DND-41 (cell line): ENCODE measurements at regions not wholly inside any gene's neighbourhood (a gene's known extent, or its start where the extent isn't known, plus 50 kb on each side); places are given as distances from the start of the nearest gene placed in this dataset.

Source experiments
- ATAC-seq: fragments of 200-7000 bp; cut with Tn5 transposase; 3 replicates; pipeline ENCODE4 v1.9.1; 2021; ENCODE audit warnings: low read depth; ENCODE audit not compliant: insufficient read depth
- DNase-seq: peaks from one replicate; pipeline ENCODE4 v3.0.0-alpha.2; 2020
- H2AFZ ChIP-seq: 2 replicates; pipeline ENCODE4 v1.6.0; 2012; ENCODE audit warnings: low read depth, low read length
- H3K27ac ChIP-seq: 2 replicates; pipeline ENCODE4 v1.5.1; 2012; ENCODE audit warnings: low read length, inconsistent platforms
- H3K27me3 ChIP-seq: fragments of 200-600 bp; sonication (generic); 2 replicates; pipeline ENCODE4 v1.6.0; 2012; ENCODE audit warnings: low read length, mild to moderate bottlenecking, inconsistent platforms; ENCODE audit not compliant: insufficient read depth, poor library complexity
- H3K36me3 ChIP-seq: 2 replicates; pipeline ENCODE4 v1.5.1; 2012; ENCODE audit warnings: low read length, inconsistent platforms; ENCODE audit not compliant: insufficient read depth
- H3K4me1 ChIP-seq: 2 replicates; pipeline ENCODE4 v1.5.1; 2012; ENCODE audit warnings: mild to moderate bottlenecking, low read length; ENCODE audit not compliant: insufficient read depth
- H3K4me2 ChIP-seq: 2 replicates; pipeline ENCODE4 v1.6.0; 2012; ENCODE audit warnings: mild to moderate bottlenecking, moderate library complexity, low read length, inconsistent platforms; ENCODE audit not compliant: insufficient read depth
- H3K4me3 ChIP-seq, 2 experiments: fragments of 200-600 bp in 1 of 2; shearing (Covaris generic) in 1 of 2; 2 replicates each; pipeline ENCODE4 v1.5.1; 2012 to 2016; ENCODE audit warnings: inconsistent platforms in 2 of 2, low read length in 2 of 2, mild to moderate bottlenecking in 2 of 2, low read depth in 1 of 2, moderate library complexity in 1 of 2
- H3K79me2 ChIP-seq: 2 replicates; pipeline ENCODE4 v1.6.0; 2012; ENCODE audit warnings: low read length, inconsistent platforms; ENCODE audit not compliant: insufficient read depth
- H3K9ac ChIP-seq: 2 replicates; pipeline ENCODE4 v1.6.0; 2012; ENCODE audit warnings: low read depth, mild to moderate bottlenecking, inconsistent platforms, low read length, moderate library complexity
- H3K9me3 ChIP-seq: 2 replicates; pipeline ENCODE4 v1.5.1; 2012; ENCODE audit warnings: low read length, moderate library complexity, mild to moderate bottlenecking, inconsistent platforms; ENCODE audit not compliant: insufficient read depth, severe bottlenecking
- H4K20me1 ChIP-seq: 2 replicates; pipeline ENCODE4 v1.6.0; 2012; ENCODE audit warnings: low read length; ENCODE audit not compliant: insufficient read depth
- EZH2 ChIP-seq: IDR thresholded peaks from 3 replicates; pipeline ENCODE4 v1.6.1; 2012; ENCODE audit warnings: borderline replicate concordance, low read depth, mild to moderate bottlenecking, moderate library complexity, low read length, inconsistent platforms; ENCODE audit not compliant: severe bottlenecking
- TF ChIP-seq, protein P1 (sequence below): IDR thresholded peaks from 2 replicates; pipeline ENCODE4 v1.5.1; 2012; ENCODE audit warnings: borderline replicate concordance, low read length, moderate library complexity, mild to moderate bottlenecking; ENCODE audit not compliant: poor library complexity, severe bottlenecking; ENCODE audit errors: extremely low read depth

DNA sequence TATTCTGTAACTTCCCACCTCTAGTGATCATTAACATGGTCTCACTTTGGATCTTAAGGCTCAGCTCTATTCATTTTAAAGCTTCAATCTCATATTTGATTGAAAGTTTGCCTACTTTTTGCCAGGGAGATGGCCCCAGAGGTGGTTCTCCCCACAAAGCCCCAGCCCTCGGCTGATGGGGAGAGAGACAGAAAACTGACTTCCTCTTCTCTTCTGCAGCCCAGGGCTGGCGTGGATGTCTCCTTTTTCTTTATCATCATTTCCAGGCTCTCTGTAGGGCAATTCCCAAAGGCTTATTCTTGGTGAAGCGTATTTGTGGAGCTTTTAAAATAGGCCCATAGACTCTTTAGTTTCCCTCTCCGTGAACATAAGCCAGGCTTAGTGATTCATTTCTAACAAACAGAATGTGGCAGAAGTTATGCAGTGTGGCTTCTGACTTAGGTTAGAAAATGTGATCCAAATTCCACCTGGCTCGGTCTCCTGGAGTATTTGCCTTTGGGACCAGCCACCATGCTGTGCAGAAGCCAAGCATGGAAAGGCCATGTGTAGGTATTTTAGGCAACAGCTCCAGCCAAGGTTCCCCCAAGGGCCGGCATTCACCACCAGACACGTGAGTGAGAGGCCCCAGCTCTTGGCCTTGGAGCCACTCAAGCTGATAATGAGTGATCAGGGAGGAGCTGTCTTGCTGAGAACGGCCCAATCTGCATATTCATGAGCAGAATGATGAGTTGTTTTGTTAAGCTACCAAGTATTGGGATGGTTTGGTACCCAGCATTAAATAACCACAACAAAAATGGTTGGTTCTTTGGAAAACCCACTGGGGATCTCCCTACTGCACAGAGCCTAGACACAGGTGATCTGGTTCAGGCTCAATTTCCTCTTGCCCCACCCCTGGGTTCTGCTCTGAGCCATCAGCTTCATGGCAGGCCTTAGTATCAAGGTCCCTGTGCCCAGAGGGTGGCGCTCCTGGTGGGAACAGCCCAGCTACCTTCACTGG lies 353.2 kb upstream of the PROK2 start:
- Histone ChIP-seq H3K36me3 (no peaks in the 10 kb centered on the region), H3K9ac (no peak overlapping the region), H3K27me3 (no peaks in the 10 kb centered on the region), H3K9me3 (no peaks in the 10 kb centered on the region), H3K79me2 (no peaks in the 10 kb centered on the region), H2AFZ (no peak overlapping the region), H3K4me2 (no peak overlapping the region), H3K27ac (no peak overlapping the region), H3K4me1 (no peaks in the 10 kb centered on the region), H4K20me1 (no peaks in the 10 kb centered on the region), H3K4me3 (no peak overlapping the region)
- TF ChIP-seq EZH2 = no peak
- TF ChIP-seq, protein P1, sequence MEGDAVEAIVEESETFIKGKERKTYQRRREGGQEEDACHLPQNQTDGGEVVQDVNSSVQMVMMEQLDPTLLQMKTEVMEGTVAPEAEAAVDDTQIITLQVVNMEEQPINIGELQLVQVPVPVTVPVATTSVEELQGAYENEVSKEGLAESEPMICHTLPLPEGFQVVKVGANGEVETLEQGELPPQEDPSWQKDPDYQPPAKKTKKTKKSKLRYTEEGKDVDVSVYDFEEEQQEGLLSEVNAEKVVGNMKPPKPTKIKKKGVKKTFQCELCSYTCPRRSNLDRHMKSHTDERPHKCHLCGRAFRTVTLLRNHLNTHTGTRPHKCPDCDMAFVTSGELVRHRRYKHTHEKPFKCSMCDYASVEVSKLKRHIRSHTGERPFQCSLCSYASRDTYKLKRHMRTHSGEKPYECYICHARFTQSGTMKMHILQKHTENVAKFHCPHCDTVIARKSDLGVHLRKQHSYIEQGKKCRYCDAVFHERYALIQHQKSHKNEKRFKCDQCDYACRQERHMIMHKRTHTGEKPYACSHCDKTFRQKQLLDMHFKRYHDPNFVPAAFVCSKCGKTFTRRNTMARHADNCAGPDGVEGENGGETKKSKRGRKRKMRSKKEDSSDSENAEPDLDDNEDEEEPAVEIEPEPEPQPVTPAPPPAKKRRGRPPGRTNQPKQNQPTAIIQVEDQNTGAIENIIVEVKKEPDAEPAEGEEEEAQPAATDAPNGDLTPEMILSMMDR = no peak
- DNase-seq = no peak
- no peak for ATAC-seq

DNA sequence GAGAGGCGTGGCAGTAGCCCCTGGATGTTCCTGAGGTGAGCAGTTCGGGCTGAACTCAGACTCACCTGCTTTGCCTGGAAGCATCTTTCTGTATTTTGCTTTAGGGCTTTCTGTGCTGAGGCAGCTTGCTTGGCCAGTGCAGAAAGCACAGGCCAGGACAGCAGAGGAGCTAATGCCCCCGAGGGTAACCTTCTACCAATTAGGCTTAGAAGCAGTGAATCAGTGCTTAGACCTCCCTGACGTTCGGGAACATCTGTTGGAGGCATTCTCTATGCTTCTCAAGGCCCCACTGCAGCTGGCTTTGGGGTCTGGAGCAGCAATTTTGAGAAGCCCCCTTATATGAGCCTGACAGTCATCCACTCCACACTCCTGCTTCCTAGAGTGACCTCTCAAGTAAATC lies 350.7 kb upstream of the PROK2 start:
- Histone ChIP-seq H3K36me3 (no peaks in the 10 kb centered on the region), H2AFZ (no peak overlapping the region), H3K4me1 (no peaks in the 10 kb centered on the region), H3K9ac (no peak overlapping the region), H3K27me3 (no peaks in the 10 kb centered on the region), H3K4me2 (no peak overlapping the region), H3K27ac (no peak overlapping the region), H4K20me1 (no peaks in the 10 kb centered on the region), H3K4me3 (no peak overlapping the region), H3K79me2 (no peaks in the 10 kb centered on the region), H3K9me3 (no peaks in the 10 kb centered on the region)
- ATAC-seq (no peak), DNase-seq (no peak)
- no peak for TF ChIP-seq EZH2
- TF ChIP-seq, protein P1 = no peak

DNA sequence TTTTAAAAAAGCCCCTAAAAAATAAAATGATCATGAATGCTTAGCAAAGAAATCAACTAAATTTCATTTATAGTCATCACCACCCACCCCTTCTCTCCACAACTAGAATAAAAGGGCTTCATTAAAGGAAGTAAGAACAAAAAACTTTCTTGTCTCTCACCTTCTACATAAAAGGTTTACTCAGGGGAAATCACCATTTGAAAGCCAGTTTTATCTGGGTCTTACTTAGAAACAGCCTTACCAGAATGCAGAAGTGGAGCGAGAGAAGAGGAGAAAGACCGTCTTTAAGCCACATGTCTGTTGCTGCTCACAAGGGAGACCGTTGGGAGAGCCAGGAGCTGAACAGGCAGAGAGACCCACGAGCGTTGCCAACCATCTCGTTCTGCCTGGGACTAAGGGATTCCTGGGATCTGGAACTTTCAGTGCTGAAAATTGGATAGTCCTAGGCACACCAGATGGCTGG lies 350.1 kb upstream of the PROK2 start:
- no peaks in the 10 kb centered on the region for H4K20me1 ChIP-seq
- H3K79me2 ChIP-seq = no peaks in the 10 kb centered on the region
- H3K27ac ChIP-seq = no peak overlapping the region
- no peak for TF ChIP-seq EZH2
- TF ChIP-seq, protein P1 = no peak
- no peak overlapping the region for H3K4me2 ChIP-seq
- ATAC-seq = no peak
- H3K9me3 ChIP-seq = no peaks in the 10 kb centered on the region
- H2AFZ ChIP-seq = no peak overlapping the region
- H3K4me1 ChIP-seq = no peaks in the 10 kb centered on the region
- DNase-seq = no peak
- H3K4me3 ChIP-seq = no peak overlapping the region
- H3K27me3 ChIP-seq = no peaks in the 10 kb centered on the region
- H3K9ac ChIP-seq = no peak overlapping the region
- no peaks in the 10 kb centered on the region for H3K36me3 ChIP-seq
